NK-92 treated with Interleukin-12 subunit alpha and Interleukin-12 subunit beta, amount 100 ng/mL, for 24 hours (cell line): ENCODE measurements at regions not wholly inside any gene's neighbourhood (a gene's known extent, or its start where the extent isn't known, plus 50 kb on each side); places are given as distances from the start of the nearest gene placed in this dataset.

Source experiments
- DNase-seq: peaks from one replicate; lab custom pipeline; 2025; lab: John Stamatoyannopoulos, UW

DNA sequence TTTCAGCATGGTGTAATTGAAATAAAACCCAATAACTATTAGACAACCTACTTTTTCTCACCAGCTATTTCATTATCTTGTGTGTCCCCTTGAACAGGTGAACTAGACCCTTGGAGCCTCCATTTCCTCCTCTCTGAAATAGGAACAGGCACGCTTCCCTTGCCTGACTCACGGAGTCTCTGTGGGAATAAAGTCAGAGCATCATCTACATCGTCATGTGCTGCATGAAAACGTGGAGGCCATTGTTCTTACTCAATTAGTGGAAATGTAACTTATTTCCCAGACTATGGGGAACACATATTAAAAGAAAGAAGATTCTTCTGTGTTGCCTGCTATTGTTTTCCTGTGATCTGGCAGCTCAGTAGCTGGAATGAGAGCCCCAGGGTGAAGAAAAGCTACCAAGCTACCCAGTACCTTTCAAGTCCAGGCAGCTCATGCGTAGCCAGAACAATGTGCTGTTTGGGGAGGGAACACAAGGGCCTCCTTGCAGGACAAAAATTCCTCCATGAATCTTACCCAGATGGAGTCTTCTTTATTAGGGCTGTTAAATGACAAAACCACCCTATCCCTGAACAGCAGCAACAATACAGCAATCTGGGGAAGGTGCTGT lies 59.8 kb downstream of the SOX11 start:
- no peak for DNase-seq

DNA sequence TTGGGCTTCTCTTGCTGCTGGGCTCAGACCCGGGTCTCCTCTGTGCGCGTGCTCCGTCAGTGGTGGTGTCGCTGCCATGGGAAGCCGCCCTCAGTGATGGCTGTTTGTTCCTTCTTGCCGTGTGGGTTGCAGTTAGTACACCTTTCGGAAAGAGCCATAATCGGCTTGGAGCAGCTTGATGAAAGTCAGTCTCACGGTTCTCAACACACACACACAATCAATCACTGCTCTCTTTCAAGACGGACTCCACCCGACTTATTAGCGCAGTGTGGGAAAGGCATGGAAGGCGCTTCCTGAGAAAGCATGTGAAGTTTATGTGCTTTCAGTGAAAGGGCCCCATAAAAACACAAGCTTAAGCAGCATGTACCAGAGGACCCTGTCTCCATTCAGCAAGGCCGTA lies 64.1 kb downstream of the SOX11 start:
- no peak for DNase-seq

DNA sequence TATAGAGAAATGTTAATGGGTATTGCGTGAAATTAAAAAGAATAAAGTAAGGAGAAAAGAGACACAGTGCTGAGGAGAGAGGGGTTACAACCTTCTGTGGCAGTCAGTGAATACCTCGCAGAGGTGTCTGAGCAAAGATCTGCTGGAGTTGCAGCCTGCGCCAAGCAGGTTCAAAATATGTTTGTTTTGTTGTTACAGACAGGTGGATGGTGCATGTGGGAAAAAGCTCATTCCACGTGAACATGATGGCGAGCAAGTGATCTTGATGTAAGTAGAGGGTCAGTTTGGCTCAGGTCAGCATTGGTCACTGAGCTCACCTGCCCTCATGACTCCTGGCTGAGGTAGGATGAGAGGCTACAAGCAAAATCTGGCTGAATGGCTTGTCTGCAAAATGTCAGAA lies 66.2 kb downstream of the SOX11 start:
- no peak for DNase-seq

DNA sequence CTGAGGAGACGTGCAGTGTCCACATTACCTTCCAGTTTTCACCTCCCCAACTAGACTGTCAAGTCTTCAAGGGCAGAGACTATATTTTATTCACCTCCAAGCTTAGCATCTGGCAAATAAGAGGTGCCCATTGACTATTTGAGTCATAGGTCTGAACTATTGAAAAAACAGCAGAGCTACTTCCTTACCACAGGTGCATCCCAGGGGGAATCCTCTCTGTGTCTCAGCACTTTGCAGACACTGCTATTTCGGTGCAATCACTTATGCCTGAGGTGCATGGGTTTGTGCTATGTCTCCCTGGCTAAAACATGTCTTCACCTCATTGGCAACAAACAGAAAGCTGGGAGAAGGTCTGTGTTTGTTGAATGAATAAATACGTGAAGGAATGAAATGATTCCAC lies 67.8 kb downstream of the SOX11 start:
- no peak for DNase-seq

DNA sequence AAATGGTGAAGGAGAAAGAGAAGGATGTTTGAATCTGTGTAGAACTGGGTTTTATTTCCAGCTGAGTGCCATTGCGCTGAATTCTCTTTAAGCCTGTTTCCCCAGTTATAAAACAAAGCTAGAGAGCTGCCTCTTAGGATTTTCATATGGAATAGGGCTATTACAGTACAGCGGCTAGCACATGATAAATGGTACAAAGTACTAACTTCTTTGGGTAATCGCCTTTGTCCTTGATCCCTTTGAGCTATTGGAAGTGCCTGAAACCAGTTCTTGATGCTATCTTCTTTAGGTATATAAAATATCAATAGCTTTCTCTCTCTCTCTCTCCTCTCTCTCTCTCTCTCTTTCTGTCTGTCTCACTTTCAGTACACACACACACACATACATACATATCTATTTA lies 71.3 kb downstream of the SOX11 start:
- DNase-seq, result no peak

DNA sequence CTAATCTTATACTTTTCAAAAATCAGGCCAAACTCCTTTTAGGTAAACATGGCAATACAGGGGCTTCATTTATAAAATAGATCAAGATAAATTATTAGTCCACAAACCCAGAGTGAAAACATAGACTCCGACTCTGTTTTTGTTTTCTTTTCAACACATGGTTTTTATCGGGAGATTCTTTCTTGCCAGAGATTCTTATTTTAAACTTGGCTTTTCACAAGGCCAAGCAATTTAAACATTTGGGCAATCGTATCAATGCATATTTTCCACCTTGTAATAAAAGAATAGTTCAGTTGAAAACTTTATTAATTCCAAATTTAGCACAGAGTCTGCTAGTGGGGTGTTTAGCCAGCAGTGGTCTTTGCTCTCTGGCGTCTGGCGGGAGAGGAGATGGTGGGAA lies 71.9 kb downstream of the SOX11 start:
- DNase-seq, result no peak

DNA sequence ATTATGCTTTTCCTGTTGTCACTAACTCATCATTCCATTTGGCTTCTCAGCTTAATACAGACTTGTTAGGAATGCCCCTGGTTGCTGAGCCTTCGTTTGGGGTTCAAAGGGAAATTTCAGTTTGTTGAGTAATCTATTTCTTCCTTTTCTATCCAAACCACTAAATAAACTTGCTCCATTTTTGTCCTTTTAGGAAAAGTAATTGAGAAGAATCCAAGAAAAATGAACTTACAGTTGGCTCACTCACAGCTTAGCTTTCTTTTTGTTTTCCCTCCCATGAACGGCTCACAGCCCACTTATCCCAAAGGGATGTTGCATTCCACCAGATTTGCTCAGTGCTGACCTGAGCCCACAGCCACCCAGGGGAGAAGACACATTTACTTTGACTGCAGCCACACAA lies 73.9 kb downstream of the SOX11 start:
- no peak for DNase-seq

DNA sequence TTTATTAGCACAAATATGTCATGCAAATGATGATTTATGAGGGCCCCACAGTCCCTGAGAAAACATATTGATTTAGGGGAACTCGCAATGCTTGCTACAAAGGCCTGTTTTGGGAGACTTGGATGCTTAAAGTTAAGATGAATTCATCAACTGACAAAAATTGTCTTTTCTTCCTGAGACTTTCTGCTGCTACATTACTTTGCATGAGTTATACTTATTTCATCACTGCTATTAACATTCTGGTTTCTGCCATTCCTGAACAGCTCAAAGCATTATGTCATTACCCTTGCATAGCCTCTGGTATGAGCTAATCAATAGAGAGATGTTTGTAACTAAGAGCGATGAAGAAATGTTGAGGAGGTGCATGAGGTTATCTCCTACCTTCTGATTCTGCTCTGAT lies 74.4 kb downstream of the SOX11 start:
- no peak for DNase-seq

DNA sequence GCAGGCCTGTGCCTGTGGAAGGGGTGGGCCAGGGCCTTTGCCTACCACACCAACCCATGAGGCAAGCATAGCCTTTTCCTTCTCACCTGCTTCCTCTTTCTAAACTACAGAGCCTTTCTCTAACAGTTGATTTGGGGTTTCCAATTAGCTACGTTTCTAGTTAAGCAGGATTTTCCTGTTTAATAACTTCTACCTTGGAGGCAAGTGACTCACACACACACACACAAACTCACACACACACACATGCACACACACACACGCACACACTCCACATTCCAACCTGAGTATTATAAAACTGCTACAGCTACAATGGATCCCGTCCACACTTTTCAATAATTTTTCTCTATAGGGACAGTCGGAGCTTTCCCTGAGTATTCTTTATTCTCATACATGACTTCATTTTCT lies 84.9 kb downstream of the SOX11 start:
- no peak for DNase-seq

DNA sequence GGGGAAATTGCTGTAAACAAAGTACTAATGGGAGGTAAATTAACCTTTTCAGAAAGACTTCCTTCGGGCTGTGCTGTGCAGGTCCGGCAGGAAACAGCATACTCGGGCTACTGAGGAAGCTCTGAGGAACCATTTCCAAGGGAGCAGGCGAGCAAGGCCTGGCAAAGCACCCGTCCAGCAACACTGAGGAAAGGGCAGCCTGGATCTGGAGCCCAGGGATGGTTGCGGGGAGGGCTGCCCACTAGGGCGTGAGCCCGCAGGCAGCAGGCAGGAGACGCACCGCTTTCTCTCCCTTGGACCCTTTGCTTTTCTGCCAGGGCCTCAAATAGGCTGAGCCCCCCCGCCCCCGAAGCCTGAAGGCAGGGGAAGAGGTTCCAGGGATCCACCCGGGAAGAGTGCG lies 89.5 kb downstream of the SOX11 start:
- no peak for DNase-seq

DNA sequence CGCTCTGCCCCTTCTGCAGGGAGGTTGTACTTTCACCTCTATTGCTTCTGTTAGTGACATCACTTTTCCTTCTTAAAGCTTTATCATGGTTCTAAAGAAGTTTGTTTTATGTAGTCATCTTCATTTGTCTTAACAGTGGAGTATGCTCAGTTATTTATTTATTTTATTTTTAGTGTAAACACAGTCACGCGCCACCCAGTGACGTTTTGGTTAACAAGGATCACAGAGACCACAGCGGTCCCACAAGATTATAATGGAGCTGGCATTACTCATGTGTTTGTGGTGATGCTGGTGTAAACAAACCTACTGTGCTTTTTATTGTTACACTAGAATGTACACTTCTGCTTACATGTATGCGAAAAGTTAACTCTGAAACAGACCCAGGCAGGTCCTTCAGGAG lies 89.9 kb downstream of the SOX11 start:
- DNase-seq, result no peak

DNA sequence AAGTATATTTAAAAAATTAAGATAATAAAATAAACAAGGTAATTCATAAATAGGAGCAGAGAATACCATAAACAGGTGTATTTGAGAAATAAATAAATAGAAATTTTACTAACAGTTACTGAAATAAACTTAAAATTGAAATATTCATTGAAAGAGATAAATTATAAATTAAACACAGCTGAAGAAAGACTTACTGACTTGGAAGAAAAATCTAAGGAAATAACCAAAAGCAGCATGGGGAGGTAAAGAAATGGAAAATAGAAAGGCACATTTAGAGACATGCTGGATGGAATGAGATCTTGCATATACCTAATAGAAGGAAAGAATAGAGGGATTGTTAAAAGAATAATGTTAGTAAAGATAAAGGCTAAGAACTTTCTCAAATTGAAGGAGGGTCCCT lies 96.3 kb downstream of the SOX11 start:
- no peak for DNase-seq

DNA sequence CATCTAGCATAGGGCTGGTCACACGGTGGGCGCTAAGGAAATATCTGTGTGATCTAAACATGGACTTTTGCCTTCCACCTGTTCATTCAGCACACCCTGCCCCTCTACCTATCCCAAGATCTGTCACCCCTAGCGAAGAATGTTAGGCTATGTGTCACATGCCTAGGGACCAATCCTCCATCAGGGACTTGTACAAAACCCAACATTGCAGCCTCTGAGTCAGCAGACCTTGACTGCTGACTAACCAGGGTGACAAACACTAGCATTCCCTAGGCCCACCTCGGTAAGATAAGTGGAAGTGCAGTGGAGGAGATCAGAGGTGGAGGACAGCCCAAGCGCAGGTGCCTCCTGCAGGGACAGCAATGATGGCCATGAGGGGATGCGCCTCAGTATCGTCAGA lies 99.2 kb downstream of the SOX11 start:
- no peak for DNase-seq

DNA sequence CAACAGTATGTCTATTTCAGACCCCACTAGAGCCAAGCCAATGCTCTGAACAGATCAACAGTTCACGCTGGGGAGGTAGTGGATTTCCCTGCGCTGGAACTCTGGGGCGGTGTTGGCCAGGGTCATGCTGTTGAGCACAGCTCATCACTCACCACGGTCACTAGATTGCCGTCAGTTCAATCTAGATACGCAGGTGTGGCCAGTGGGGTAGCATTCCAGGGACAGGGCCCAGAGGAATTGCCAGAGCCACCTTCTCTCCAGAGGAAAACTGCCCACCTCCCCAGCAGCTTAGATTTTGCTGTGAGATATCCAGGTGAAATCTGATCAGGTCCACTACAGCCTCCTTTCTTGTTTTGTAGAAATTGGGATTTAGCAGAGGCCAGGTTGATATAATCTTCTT lies 101.8 kb downstream of the SOX11 start:
- DNase-seq, result no peak

DNA sequence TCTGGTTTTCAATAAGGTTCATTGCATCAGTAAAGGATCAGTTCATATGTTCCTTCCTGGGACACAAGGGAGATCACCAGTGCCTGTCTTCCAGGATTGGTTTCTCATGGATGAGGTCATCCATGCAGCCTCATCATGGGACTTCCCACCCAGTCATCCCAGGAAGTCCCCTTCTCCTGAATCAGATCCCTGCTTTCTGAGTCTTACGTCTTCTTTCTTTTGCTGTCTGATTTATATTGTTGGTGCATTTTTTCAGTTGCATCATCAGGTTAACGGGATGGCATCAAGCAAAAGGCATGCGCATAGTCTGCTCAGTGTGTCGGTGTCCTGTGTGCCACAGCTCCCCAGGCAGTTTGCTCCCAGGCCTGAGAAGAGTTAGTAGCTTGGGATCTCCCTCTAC lies 105.9 kb downstream of the SOX11 start:
- no peak for DNase-seq

DNA sequence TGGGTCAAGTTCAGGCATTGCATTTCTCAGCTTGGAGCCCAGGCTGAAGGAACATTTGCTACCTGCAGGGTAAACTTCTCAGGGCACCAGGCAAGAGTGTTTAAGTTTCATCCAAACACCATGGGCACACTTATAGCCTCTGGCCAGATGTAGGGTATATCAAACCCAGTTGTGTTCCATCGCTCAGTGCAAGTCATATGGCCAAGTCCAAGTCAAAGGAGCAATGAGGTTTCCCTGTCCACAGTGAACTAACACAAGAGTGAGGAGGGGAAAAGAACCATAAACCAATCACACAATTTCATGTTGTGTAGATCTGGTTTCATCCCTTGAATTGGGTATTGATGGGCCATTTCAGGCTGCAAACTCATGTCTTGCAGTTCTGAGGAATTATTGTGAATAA lies 107.2 kb downstream of the SOX11 start:
- DNase-seq, result no peak

DNA sequence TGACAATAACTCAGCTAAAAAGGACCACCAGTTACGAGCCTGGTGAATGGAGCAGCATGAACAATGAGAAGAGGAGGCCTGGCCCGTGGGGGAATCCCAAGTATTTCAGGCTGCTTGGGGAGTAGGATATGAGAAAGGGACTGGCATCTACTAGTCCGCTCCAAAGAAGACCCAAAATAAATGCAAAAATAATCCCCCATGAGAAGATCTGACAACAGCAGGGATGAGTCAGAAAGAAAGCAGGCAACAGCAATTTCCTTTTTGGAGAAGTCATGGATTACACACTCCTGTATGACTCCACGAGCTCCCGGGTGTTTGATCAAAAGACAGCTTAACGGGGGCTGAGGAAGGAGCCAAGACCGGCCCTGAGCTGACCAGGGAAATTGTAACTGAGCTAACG lies 111.4 kb downstream of the SOX11 start:
- no peak for DNase-seq

DNA sequence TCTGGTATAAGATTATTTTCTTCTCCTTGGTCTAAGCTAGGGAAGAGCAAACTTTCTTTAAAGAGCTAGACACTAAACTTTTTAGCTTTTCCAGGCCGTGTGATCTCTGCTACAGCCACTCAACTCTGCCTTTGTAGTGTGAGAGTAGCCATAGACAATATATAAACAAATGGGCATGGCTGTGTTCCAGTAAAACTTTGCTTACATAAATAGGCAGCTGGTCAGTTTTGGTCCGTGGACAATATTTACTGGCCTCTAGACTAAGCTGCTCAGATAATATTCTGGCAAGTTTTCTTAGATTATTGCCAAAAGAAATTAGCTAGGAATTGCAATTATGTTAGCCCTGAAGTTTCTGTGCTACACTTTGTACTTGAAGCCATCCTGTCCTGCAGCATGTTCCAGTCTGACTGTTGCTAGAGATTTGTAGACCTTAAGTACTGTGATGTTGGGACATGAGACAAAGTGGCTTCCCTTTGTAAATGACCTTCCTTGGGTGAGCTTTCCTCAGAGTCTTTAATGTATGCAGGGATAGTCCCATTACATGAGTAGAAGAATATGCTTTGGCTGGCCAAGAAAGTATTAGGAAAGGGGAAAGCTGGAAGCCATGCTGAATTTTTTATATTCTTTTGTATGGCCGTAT lies 126.9 kb downstream of the SOX11 start:
- DNase-seq, result no peak

DNA sequence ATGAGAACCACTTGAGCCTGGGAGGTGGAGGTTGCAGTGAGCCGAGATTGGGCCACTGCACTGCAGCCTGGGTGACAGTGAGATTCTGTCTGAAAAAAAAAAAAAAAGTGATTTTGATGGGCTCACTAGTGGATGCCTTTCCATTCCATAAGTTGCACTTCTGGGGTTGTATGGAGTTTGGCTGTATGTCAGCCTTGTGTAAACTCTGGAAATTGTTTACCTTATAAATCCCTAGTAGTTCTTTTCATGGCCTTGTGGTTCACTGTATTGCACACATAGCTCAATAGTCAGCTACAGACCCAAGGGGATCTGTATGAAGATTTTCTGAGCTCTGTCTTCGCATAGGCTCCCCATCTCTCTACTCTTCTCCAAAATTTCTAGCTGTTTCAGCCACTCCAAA lies 131.9 kb downstream of the SOX11 start:
- DNase-seq, result no peak

DNA sequence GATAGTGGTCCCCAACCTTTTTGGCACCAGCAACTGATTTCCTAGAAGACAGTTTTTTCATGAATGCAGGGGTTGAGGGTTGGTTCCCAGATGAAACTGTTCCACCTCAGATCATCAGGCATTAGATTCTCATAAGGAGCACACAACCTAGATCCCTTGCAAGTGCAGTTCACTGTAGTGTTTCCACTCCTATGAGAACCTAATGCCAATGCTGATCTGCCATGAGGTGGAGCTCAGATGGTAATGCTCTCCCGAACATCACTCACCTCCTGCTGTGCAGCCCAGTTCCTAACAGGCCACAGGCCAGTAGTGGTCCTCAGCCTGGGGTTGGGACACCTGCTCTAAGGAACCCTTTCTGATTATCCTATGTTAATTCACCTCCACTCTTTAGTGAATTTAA lies 133.5 kb downstream of the SOX11 start:
- no peak for DNase-seq

DNA sequence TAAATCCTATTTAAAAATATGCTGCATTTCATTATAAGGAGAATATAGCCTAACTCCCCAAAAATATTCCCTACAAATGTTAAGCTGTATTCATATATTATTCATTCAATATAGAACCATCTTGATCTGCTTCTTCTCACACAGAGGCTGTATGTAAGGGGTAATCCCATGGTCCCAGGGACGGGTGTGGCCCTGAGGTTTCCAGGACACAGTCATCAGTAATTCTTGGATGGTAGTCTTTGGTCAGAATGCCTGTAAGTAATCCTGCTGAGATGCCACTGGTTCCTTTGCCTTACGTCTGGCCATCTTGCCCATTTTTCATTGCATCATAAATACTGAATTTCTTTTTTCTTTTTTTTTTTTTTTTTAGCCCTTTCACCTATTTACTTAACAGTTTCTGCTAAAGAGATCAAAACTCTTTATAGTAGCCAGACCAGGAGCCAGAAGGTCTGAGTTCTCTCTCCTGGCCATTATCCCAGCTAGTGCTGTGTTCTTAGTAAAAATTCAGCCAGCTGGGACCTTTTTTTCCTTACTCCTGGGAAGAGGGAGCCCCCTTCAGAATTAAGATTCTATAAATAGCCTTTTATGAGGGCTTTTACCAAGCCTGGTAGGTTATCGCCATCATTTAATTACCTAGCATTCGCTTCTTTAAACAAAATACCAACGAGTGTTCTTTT lies 134.9 kb downstream of the SOX11 start:
- no peak for DNase-seq

DNA sequence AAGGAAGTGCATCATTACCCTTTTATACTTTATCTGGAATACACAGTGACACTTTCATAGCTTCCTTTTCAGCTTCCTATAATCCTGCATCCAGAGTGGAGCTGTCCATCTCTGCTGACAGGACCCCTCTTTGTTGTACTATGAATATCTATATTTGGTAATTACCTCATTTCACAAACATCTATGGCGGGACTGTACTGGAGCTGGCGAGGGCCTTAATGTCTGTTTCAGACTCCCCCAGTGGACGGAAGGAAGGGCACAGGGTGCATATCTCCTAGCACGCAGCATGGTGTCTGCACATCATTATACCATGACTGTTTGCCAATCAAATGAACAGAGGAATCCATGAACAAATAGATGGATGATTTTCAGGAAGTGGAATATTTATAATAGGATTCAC lies 142.3 kb downstream of the SOX11 start:
- no peak for DNase-seq

DNA sequence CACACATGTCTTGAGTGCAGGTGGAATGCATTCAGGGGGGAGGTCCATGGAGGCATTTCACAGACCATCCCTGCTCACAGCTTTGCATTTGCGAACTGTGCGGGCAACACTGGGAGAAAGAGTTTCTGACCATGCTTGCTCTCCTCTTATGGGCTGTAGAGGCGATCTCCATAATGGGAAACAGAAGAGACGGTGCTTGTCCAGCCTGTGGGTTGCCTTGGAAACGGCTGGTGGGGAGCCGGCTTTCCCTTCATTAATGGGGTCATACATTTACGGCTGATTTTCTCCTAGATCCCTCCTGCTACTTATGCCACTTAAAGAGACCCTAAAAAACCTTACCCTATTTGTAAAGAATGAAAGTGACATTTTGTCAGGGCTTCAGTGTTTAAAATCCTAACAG lies 147.4 kb downstream of the SOX11 start:
- DNase-seq, result no peak

DNA sequence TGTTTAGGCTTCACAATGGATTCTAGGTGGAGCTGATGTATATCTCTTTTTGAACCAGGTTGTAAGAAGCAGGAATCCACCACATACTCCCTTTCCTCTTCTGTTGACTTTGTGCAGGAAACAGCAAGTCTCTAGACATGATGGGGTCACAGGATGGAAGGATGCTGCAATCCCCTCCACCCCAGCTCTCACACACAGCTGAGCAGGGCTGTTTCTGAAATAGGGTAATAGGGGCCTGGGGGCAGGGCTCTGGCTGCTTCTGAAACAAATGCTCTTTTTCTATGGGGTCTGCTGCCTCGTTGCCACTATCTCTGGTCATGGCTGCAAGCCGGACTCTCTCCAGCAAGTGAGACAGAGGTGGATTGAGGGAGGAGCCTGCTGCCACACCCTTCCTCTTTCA lies 148.9 kb downstream of the SOX11 start:
- no peak for DNase-seq
